Right atrium auricular region (tissue), 2 donors: ENCODE measurements at regions not wholly inside any gene's neighbourhood (a gene's known extent, or its start where the extent isn't known, plus 50 kb on each side); places are given as distances from the start of the nearest gene placed in this dataset.

ENCODE experiments used
- DNase-seq: peaks from one replicate; pipeline ENCODE4 v3.0.0-alpha.2; 2019; ENCODE audit warnings: low spot score
- H3K27ac ChIP-seq, 2 donors: fragments of 200-600 bp; sonication (generic); 1 replicate in 1 of 2; 2 replicates in 1 of 2; pipeline ENCODE4 v1.5.1; 2016 to 2019
- H3K27me3 ChIP-seq, 2 donors: fragments of 200-600 bp; sonication (generic); one replicate each; pipeline versions ENCODE4 v1.5.1 to v1.6.0; 2017 to 2019
- H3K36me3 ChIP-seq: fragments of 200-600 bp; sonication (generic); one replicate; pipeline ENCODE4 v1.5.1; 2016
- H3K4me1 ChIP-seq, 2 donors: fragments of 200-600 bp; sonication (generic); one replicate each; pipeline versions ENCODE4 v1.5.1 to v1.6.0; 2017 to 2019
- H3K4me3 ChIP-seq, 2 donors: fragments of 200-600 bp; sonication (generic); 1 replicate in 1 of 2; 2 replicates in 1 of 2; pipeline ENCODE4 v1.5.1; 2017 to 2019; ENCODE audit warnings: mild to moderate bottlenecking in 1 of 2, moderate library complexity in 1 of 2
- H3K9me3 ChIP-seq, 2 donors: fragments of 200-600 bp; sonication (generic); one replicate each; pipeline ENCODE4 v1.5.1; 2019
- TF ChIP-seq, protein P1 (sequence below), 2 donors: fragments of 200-600 bp; sonication (generic); IDR thresholded peaks; one replicate each; pipeline ENCODE4 v1.5.1; 2019; ENCODE audit warnings: antibody characterized with exemption in 2 of 2

DNA sequence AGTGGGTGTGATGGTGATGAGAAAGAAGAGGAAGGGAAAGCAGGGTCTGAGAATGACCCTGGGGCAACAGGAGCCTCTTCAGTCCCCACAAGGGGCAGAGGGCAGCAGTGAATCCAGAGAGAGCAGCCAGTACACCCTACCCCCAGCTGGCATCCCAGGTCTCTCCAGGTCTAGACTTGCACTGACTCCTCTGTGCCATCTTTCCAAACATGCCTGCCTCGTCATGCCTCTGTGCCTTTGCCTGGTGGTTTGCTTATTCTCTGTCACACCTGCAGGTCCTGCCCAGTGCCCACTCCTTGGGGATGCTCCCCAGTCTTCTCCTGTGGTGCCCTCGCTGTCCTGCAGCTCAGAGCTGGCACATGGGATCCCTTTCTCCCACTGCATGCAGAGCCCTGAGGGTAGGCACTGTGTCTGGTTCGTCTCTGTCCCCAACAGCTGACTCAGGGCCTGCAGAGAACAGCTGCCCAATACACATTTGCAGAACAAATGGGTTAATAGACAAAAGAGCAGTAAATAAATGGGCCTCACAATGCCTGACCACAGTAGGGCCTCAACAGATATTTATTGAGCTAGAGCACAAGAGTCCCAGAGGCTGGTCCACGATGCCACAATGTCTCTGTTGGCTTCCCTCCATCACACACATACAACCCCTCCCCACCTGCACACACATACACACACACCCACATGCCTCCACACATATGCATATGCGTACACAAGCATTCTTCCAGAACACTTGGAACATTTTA lies 89.8 kb downstream of the HS1BP3 start:
- Histone ChIP-seq H3K27me3 (no peaks in the 10 kb centered on the region), H3K27ac (no peak overlapping the region), H3K9me3 (no peaks in the 10 kb centered on the region), H3K4me1 (no peaks in the 10 kb centered on the region), H3K4me3 (no peak overlapping the region), H3K36me3 (no peaks in the 10 kb centered on the region)
- DNase-seq, result no peak
- TF ChIP-seq, protein P1, sequence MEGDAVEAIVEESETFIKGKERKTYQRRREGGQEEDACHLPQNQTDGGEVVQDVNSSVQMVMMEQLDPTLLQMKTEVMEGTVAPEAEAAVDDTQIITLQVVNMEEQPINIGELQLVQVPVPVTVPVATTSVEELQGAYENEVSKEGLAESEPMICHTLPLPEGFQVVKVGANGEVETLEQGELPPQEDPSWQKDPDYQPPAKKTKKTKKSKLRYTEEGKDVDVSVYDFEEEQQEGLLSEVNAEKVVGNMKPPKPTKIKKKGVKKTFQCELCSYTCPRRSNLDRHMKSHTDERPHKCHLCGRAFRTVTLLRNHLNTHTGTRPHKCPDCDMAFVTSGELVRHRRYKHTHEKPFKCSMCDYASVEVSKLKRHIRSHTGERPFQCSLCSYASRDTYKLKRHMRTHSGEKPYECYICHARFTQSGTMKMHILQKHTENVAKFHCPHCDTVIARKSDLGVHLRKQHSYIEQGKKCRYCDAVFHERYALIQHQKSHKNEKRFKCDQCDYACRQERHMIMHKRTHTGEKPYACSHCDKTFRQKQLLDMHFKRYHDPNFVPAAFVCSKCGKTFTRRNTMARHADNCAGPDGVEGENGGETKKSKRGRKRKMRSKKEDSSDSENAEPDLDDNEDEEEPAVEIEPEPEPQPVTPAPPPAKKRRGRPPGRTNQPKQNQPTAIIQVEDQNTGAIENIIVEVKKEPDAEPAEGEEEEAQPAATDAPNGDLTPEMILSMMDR (IDR thresholded peaks at IDR 0.05), result no peak

DNA sequence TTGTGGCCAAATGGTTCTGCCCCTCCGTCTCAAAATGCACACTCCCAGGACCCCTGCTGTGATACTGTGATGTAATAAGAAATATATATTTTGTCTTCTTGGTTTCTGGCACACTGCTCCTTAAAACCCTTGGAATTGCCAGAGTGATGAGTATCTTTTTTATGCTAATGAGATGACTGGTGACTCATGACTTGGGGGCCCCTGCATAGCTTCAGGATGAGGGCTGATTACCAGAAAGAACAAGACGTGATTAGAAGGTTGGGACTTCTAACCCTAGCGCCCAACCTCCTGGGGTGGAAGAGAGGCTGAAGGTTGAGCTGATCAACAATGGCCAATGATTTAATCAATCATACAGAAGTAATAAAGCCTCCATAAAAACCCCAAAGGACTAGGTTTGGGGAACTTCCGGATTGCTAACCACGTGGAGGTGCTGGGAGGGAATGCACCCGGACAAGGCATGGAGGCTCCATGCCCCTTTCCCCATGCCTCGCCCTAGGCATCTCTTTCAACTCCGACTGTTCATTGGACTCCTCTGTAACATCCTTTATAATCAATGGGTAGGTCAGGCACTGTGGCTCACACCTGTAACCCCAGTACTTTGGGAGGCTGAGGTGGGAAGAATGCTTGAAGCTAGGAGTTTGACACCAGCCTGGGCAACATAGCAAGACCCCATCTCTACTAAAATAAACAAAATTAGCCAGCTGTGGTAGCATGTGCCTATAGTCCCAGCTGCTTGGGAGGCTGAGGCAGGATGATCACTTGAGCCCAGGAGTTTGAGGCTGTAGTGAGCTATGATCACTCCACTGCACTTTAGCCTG lies 89.1 kb downstream of the HS1BP3 start:
- TF ChIP-seq, protein P1 (IDR thresholded peaks at IDR 0.05), result no peak
- no peaks in the 10 kb centered on the region for H3K4me1 ChIP-seq
- H3K36me3 ChIP-seq, result no peaks in the 10 kb centered on the region
- H3K4me3 ChIP-seq, result no peak overlapping the region
- no peaks in the 10 kb centered on the region for H3K27me3 ChIP-seq
- no peaks in the 10 kb centered on the region for H3K9me3 ChIP-seq
- no peak overlapping the region for H3K27ac ChIP-seq
- DNase-seq, result no peak

DNA sequence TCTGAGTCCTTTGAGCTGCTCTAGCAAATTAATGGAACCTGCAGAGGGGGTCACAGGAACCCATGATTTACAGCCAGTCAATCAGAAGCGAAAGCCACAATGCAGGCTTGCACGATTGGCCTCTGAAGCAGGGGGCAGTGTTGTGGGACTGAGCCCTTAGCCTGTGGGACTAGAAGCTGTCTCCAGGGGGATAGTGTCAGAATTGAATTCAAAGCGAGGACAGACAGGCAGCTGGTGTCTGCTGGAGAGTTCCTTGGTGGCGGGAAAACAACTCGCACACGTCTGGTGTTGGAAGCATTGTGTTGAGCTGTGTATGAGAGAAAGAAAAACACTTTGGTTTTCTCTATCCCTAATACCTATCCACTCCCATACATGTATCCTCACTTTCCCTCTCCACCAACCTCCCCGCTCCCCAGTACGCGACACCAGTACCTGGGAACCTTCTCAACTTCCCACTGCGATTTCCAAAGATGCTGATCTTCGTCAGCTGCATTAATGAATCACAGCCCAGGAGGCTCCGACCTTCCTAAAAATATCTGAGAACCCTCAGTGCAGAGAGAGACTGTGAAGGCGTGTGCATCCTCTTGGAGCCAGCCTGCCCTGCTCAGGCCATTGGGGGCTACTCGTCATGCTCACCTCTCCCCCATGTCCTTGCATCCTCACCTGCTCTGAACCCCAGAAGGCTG lies 88.2 kb downstream of the HS1BP3 start:
- no peaks in the 10 kb centered on the region for H3K36me3 ChIP-seq
- peaks cover 0 to 6% of the 10 kb centered on the region in 2 donors for H3K4me1 ChIP-seq
- H3K27me3 ChIP-seq, result no peaks in the 10 kb centered on the region
- H3K4me3 ChIP-seq, result no peak overlapping the region
- no peak for DNase-seq
- H3K9me3 ChIP-seq, result no peaks in the 10 kb centered on the region
- TF ChIP-seq, protein P1 (IDR thresholded peaks at IDR 0.05), result peak in 1 of 2 donors; percentile 43
- no peak overlapping the region for H3K27ac ChIP-seq

DNA sequence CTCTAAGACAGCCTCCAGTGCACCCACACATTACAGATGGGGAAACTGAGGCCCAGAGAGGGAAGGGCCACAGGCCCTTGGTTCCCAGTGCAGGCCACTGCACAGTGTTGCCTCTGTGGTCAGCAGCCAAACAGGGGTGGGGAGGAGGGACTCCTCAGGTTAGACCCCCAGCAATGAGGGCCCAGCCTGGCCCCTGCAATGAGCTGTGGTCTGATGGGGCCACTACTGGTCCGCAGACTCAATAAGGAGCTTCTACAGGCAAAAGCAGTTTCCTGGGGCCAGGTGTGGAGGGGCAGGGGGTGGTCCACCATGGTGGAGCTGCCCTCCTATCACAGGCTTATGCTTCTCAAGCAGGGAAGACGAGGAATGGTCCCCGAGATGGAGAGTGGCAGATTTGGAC lies 87.6 kb downstream of the HS1BP3 start:
- TF ChIP-seq, protein P1 (IDR thresholded peaks at IDR 0.05), result no peak
- Histone ChIP-seq H3K9me3 (no peaks in the 10 kb centered on the region), H3K27me3 (no peaks in the 10 kb centered on the region), H3K27ac (no peak overlapping the region), H3K4me1 (peaks cover 0 to 12% of the 10 kb centered on the region in 2 donors), H3K36me3 (no peaks in the 10 kb centered on the region), H3K4me3 (no peak overlapping the region)
- no peak for DNase-seq

DNA sequence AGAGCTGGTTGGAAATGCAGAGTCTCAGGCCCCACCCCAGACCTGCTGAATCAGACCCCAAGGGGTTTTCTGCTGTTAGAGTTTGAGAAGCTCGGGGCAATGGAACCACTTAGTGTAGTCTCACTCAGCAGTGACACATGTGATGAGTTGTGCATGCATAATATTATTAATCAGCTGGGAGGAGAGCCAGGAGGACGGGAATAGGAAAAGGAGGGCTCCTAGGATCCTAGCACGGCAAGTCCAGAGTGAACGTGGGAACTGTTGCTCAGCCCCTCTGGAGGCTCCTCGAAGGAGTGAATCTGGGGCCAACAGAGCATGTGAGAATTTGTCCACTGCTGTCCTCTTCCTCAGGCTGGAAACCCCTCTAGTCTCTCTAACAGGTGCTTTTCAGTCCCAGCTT lies 87.1 kb downstream of the HS1BP3 start:
- no peaks in the 10 kb centered on the region for H3K27me3 ChIP-seq
- no peaks in the 10 kb centered on the region for H3K9me3 ChIP-seq
- no peak overlapping the region for H3K4me3 ChIP-seq
- TF ChIP-seq, protein P1 (IDR thresholded peaks at IDR 0.05), result no peak
- H3K36me3 ChIP-seq, result no peaks in the 10 kb centered on the region
- no peak overlapping the region for H3K27ac ChIP-seq
- DNase-seq, result no peak
- H3K4me1 ChIP-seq, result peaks cover 0 to 18% of the 10 kb centered on the region in 2 donors
